A673 (cell line): ENCODE measurements at regions not wholly inside any gene's neighbourhood (a gene's known extent, or its start where the extent isn't known, plus 50 kb on each side); places are given as distances from the start of the nearest gene placed in this dataset.
"Not testable (repeated sequence)": the region's sequence is repeated elsewhere in the genome, so short reads cannot be mapped to it uniquely, and the experiment has no call there.

Source experiments
- BruUV-seq: library from RNA; stranded (reverse); fragments of 400-500 nt; replicated peaks from 2 replicates; lab custom pipeline; 2021; lab: Mats Ljungman, UMichigan
- CTCF ChIA-PET: fragments of 300-600 bp; sonication (Branson Sonifier 250); formaldehyde crosslinking; loops from one replicate; lab custom pipeline; 2022; ENCODE audit warnings: antibody characterized with exemption; lab: Charles Lee
- POLR2A ChIA-PET: fragments of 300-600 bp; sonication (Branson Sonifier 250); formaldehyde crosslinking; loops from one replicate; lab custom pipeline; 2022; ENCODE audit warnings: antibody characterized with exemption; ENCODE audit not compliant: low non-redundant PET; lab: Charles Lee
- DNase-seq: peaks from one replicate; pipeline ENCODE4 v3.0.0-alpha.2; 2015; ENCODE audit warnings: low spot score
- H3K27ac ChIP-seq: fragments of 200-600 bp; sonication (generic); 2 replicates; pipeline ENCODE4 v1.5.1; 2016; ENCODE audit warnings: mixed run types, low read depth, mild to moderate bottlenecking, mixed read lengths, antibody characterized with exemption, low read length; ENCODE audit not compliant: poor library complexity, severe bottlenecking
- H3K27me3 ChIP-seq: fragments of 200-600 bp; sonication (generic); replicated peaks from 2 replicates; pipeline ENCODE4 v1.6.1; 2017; ENCODE audit warnings: mixed run types, low read depth, mild to moderate bottlenecking, mixed read lengths, antibody characterized with exemption, low read length; ENCODE audit not compliant: insufficient read depth, poor library complexity
- H3K36me3 ChIP-seq: fragments of 200-600 bp; sonication (generic); 2 replicates; pipeline ENCODE4 v1.6.1; 2016; ENCODE audit warnings: mixed run types, mild to moderate bottlenecking, mixed read lengths, antibody characterized with exemption, low read length; ENCODE audit not compliant: insufficient read depth, poor library complexity, severe bottlenecking
- H3K4me1 ChIP-seq: fragments of 200-600 bp; sonication (generic); 2 replicates; pipeline ENCODE4 v1.6.1; 2017; ENCODE audit warnings: mixed run types, mild to moderate bottlenecking, mixed read lengths, antibody characterized with exemption, low read length; ENCODE audit not compliant: insufficient read depth, poor library complexity, severe bottlenecking
- H3K4me3 ChIP-seq: fragments of 200-600 bp; sonication (generic); 2 replicates; pipeline ENCODE4 v1.5.1; 2016; ENCODE audit warnings: low read depth, mixed run types, mild to moderate bottlenecking, mixed read lengths, low read length; ENCODE audit not compliant: poor library complexity, severe bottlenecking
- H3K9me3 ChIP-seq: fragments of 200-600 bp; sonication (generic); 2 replicates; pipeline ENCODE4 v1.6.1; 2016; ENCODE audit warnings: mixed run types, low read depth, mild to moderate bottlenecking, mixed read lengths, antibody characterized with exemption, low read length; ENCODE audit not compliant: poor library complexity, severe bottlenecking
- EZH2 ChIP-seq: fragments of 200-600 bp; sonication (generic); IDR thresholded peaks from 2 replicates; pipeline ENCODE4 v1.6.1; 2017; ENCODE audit warnings: borderline replicate concordance, low read depth, mild to moderate bottlenecking, mixed read lengths, antibody characterized with exemption, low read length; ENCODE audit not compliant: poor library complexity, severe bottlenecking
- intact Hi-C: fragments of 100-400 bp; cut with micrococcal nuclease; formaldehyde crosslinking; loops from one replicate; pipeline ENCODE4 v1.10.0; 2022; ENCODE audit not compliant: unreplicated experiment
- TF ChIP-seq, protein P1 (sequence below): fragments of 300-800, 200-600 bp; sonication (generic); conservative IDR thresholded peaks from 2 replicates; pipeline ENCODE4 v1.5.1; 2017; ENCODE audit warnings: low read depth, mild to moderate bottlenecking, antibody characterized with exemption, low read length, moderate library complexity, mixed read lengths

DNA sequence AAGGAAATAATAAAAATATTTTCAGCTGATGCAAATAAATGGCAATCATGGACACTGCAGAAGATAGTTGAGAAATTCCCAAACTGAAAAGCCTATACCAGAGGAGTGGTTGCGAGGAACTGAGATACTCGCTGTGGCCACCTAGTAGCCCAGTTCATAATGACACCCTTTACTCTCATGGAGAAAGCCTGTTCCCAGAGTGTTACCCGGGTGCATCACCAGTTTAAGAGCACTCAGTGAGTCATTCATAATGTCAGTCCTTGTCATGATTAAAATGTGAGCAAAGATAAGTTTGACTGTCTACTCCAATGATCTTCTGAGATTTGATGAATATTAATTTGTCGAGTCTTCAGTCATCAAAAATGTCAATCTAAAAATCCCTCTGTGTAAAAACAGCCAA is 138.4 kb upstream of the LRRC3B start:
- TF ChIP-seq, protein P1, sequence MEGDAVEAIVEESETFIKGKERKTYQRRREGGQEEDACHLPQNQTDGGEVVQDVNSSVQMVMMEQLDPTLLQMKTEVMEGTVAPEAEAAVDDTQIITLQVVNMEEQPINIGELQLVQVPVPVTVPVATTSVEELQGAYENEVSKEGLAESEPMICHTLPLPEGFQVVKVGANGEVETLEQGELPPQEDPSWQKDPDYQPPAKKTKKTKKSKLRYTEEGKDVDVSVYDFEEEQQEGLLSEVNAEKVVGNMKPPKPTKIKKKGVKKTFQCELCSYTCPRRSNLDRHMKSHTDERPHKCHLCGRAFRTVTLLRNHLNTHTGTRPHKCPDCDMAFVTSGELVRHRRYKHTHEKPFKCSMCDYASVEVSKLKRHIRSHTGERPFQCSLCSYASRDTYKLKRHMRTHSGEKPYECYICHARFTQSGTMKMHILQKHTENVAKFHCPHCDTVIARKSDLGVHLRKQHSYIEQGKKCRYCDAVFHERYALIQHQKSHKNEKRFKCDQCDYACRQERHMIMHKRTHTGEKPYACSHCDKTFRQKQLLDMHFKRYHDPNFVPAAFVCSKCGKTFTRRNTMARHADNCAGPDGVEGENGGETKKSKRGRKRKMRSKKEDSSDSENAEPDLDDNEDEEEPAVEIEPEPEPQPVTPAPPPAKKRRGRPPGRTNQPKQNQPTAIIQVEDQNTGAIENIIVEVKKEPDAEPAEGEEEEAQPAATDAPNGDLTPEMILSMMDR = peak; percentile 38; the same call in 1 of the 2 replicates
- no peak for TF ChIP-seq EZH2
- Histone ChIP-seq H3K4me1 (no peaks in the 10 kb centered on the region), H3K27ac (no peak overlapping the region), H3K36me3 (no peaks in the 10 kb centered on the region), H3K4me3 (no peak overlapping the region), H3K27me3 (no peaks in the 10 kb centered on the region), H3K9me3 (no peaks in the 10 kb centered on the region)
- ChIA-PET POLR2A (no interaction called here), CTCF (no interaction called here)
- DNase-seq = peak; percentile 43
- intact Hi-C loops = loop anchor here (1.0 kb wide), 1 partner anchor 580 kb away; no protein-coding TSS in a partner anchor
- no TSS peak for BruUV-seq

DNA sequence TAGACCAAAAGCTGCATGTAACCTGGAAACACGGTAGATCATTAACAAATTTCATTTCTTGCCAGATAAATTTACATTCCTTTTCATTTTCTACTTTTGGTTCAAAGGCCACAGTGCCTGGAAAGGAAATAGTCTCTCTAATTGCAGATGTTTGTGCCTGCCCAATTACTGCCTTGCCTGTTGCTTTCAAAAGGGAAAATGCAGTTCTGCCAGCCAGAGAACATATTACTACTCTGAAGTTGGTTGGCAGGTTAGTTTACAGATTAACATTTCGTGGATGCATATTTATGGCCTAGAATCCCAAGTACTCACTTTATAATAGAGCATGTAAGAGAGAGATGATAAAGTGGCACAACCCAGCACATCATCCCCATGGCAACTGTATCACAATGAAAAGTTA is 124.3 kb upstream of the LRRC3B start:
- TF ChIP-seq, protein P1 = no peak
- no peak for TF ChIP-seq EZH2
- ChIA-PET POLR2A (no interaction called here), CTCF (no interaction called here)
- no peak overlapping the region for H3K4me3 ChIP-seq
- no peaks in the 10 kb centered on the region for H3K4me1 ChIP-seq
- no peak for DNase-seq
- no peaks in the 10 kb centered on the region for H3K36me3 ChIP-seq
- H3K27ac ChIP-seq = no peak overlapping the region
- intact Hi-C loops = no loop called here
- no peaks in the 10 kb centered on the region for H3K27me3 ChIP-seq
- peaks cover 4% of the 10 kb centered on the region for H3K9me3 ChIP-seq
- BruUV-seq = no TSS peak

DNA sequence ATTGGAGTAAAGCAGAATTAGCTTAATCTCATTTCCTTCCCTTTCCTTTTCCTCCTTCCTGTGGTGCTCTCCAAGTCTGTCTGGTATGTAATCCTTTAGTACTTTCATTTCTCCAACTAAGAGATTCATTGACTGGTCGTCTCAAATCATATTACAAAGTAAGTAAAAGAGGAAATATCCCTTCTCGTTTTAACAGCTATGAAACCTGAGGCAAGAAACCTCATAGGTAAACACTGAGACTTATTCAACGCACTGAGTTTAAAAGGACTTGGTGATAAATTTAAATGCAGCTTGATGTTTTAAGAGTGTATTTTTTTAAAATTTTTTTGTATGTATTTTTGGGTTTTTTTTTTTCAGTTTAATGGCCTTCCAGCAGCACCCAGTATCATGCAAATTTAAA is 117.2 kb upstream of the LRRC3B start:
- Histone ChIP-seq H3K36me3 (no peaks in the 10 kb centered on the region), H3K4me1 (no peaks in the 10 kb centered on the region), H3K4me3 (no peak overlapping the region), H3K27ac (no peak overlapping the region), H3K9me3 (peaks cover 4% of the 10 kb centered on the region), H3K27me3 (no peaks in the 10 kb centered on the region)
- DNase-seq = peak; percentile 66
- BruUV-seq = no TSS peak
- intact Hi-C loops = no loop called here
- ChIA-PET POLR2A (no interaction called here), CTCF (no interaction called here)
- TF ChIP-seq, protein P1 = no peak
- TF ChIP-seq EZH2 = no peak

DNA sequence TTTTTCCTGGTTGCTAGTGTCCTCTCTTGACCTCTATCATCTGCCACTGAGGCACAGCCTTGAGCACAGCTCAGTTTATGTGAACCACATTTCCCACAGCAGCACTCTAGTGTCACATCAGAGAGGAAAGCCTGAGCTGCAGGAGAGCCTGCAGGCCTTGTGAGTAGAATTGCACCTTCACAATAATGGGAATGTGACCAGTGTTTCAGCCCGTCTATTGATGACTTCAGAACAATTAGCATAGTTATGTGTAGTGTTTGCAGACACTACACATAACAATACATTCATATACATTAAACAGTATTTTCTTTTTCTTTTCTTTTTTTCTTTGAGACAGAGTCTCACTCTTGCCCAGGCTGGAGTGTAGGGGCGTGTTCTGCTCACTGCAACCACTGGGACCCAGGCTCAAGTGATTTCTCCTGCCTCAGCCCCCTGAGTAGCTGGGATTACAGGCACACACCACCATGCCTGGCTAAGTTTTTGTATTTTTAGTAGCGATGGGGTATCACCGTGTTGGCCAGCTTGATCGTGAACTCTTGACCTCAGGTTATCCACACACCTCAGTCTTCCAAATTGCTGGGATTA is 108.0 kb upstream of the LRRC3B start:
- H3K36me3 ChIP-seq, H3K4me3 ChIP-seq, DNase-seq, H3K27ac ChIP-seq, intact Hi-C loops, H3K9me3 ChIP-seq, H3K4me1 ChIP-seq, POLR2A ChIA-PET, H3K27me3 ChIP-seq, BruUV-seq, CTCF ChIA-PET: not testable (repeated sequence)
